ENCODE measurements at regions not wholly inside any gene's neighbourhood (a gene's known extent, or its start where the extent isn't known, plus 50 kb on each side); places are given as distances from the start of the nearest gene placed in this dataset.

DNA sequence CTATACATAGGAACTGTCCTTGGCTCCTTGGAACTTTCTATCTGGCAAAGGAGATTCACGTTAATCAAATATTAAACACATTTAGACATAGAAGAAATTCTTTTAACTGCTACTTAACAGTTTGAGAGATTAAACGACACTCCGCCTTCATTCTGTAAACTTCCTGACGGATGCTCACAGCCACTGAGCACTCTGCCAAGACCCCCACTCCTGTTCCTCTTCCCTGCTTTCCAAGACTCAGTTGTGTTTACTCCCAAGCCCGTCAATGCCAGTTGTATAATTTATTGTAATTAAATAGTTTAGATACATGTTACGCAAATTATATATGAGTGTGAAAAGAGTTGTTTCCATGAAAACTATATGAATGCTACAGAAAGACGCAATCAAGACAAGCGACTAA is 321.4 kb upstream of the EPHA4 start:
- TF ChIP-seq KDM1A (IDR thresholded peaks at IDR 0.05; ENCODE audit: borderline replicate concordance, low read length) (no peak), POLR2AphosphoS5 (IDR thresholded peaks at IDR 0.05; ENCODE audit: low read depth, low read length) (no peak), SUZ12 (IDR thresholded peaks at IDR 0.05; ENCODE audit: low read length) (no peak), BACH1 (IDR thresholded peaks at IDR 0.05; ENCODE audit: low read length) (no peak), EP300 (IDR thresholded peaks at IDR 0.05; ENCODE audit: borderline replicate concordance in 1 of 2, low read depth in 2 of 2, low read length in 2 of 2) (no peak), TAF1 (IDR thresholded peaks at IDR 0.05; ENCODE audit: low read depth, low read length) (no peak), BCL11A (IDR thresholded peaks at IDR 0.05; ENCODE audit: low read depth in 2 of 2, low read length in 2 of 2) (no peak), POLR2A (IDR thresholded peaks at IDR 0.05; ENCODE audit: control extremely low read depth in 1 of 2, low read depth in 2 of 2, low read length in 2 of 2) (no peak), YY1 (IDR thresholded peaks at IDR 0.05; ENCODE audit: low read depth, low read length) (no peak), RNF2 (IDR thresholded peaks at IDR 0.05; ENCODE audit: borderline replicate concordance, low read depth, low read length, missing control alignments, poor library complexity, severe bottlenecking) (no peak), EZH2 (IDR thresholded peaks at IDR 0.05; ENCODE audit: low read depth, low read length, severe bottlenecking) (no peak), CBX8 (IDR thresholded peaks at IDR 0.05; ENCODE audit: borderline replicate concordance, low read depth, low read length) (no peak), ATF2 (IDR thresholded peaks at IDR 0.05; ENCODE audit: low read length) (no peak)
- TF ChIP-seq, protein P1, sequence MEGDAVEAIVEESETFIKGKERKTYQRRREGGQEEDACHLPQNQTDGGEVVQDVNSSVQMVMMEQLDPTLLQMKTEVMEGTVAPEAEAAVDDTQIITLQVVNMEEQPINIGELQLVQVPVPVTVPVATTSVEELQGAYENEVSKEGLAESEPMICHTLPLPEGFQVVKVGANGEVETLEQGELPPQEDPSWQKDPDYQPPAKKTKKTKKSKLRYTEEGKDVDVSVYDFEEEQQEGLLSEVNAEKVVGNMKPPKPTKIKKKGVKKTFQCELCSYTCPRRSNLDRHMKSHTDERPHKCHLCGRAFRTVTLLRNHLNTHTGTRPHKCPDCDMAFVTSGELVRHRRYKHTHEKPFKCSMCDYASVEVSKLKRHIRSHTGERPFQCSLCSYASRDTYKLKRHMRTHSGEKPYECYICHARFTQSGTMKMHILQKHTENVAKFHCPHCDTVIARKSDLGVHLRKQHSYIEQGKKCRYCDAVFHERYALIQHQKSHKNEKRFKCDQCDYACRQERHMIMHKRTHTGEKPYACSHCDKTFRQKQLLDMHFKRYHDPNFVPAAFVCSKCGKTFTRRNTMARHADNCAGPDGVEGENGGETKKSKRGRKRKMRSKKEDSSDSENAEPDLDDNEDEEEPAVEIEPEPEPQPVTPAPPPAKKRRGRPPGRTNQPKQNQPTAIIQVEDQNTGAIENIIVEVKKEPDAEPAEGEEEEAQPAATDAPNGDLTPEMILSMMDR (IDR thresholded peaks at IDR 0.05; ENCODE audit: control extremely low read depth in 1 of 3, insufficient read depth in 1 of 3, low read depth in 1 of 3, low read length in 3 of 3), result no peak

All from H1 (cell line).